Thyroid gland (tissue), 4 donors: ENCODE measurements at regions not wholly inside any gene's neighbourhood (a gene's known extent, or its start where the extent isn't known, plus 50 kb on each side); places are given as distances from the start of the nearest gene placed in this dataset.

ENCODE experiments used
- POLR2A ChIP-seq, 2 donors: fragments of 450-650 bp; IDR thresholded peaks; one replicate each; pipeline ENCODE4 v1.6.1; 2017; ENCODE audit warnings: antibody characterized with exemption in 2 of 2, mild to moderate bottlenecking in 2 of 2, moderate library complexity in 1 of 2
- TF ChIP-seq, protein P1 (sequence below), 6 experiments: fragments of 200-600 bp in 3 of 6; fragments of 450-650 bp in 3 of 6; sonication (generic) in 3 of 6; IDR thresholded peaks; one replicate each; pipeline ENCODE4 v1.5.1; 2016 to 2019; ENCODE audit warnings: antibody characterized with exemption in 6 of 6, mild to moderate bottlenecking in 2 of 6, inconsistent platforms in 1 of 6, moderate library complexity in 1 of 6

DNA sequence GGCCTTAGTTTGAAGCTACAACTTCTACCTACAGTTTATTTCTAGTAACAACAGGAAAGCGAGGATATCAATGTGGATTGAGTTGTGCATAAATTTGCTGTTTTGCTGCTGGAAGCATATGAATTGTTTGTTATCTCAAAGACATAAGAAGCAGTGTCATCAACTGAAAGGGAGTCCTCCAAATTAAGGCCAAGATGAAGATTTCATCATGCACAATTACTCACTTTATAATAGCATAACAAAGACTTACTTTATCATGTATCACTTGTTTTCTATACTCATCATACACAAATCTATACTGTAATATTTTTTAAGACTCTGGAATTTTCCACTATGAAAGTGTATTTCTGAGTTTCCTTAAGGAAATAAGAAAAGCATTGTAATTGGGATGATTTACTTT is 136.1 kb upstream of the FANCL start:
- TF ChIP-seq, protein P1, sequence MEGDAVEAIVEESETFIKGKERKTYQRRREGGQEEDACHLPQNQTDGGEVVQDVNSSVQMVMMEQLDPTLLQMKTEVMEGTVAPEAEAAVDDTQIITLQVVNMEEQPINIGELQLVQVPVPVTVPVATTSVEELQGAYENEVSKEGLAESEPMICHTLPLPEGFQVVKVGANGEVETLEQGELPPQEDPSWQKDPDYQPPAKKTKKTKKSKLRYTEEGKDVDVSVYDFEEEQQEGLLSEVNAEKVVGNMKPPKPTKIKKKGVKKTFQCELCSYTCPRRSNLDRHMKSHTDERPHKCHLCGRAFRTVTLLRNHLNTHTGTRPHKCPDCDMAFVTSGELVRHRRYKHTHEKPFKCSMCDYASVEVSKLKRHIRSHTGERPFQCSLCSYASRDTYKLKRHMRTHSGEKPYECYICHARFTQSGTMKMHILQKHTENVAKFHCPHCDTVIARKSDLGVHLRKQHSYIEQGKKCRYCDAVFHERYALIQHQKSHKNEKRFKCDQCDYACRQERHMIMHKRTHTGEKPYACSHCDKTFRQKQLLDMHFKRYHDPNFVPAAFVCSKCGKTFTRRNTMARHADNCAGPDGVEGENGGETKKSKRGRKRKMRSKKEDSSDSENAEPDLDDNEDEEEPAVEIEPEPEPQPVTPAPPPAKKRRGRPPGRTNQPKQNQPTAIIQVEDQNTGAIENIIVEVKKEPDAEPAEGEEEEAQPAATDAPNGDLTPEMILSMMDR (IDR thresholded peaks at IDR 0.05), result no peak
- no peak for TF ChIP-seq POLR2A (IDR thresholded peaks at IDR 0.05)
